GM12873 (cell line): ENCODE measurements at regions not wholly inside any gene's neighbourhood (a gene's known extent, or its start where the extent isn't known, plus 50 kb on each side); places are given as distances from the start of the nearest gene placed in this dataset.

Experiments used
- TF ChIP-seq, protein P1 (sequence below): IDR thresholded peaks from 2 replicates; pipeline ENCODE4 v1.5.1; 2012; ENCODE audit warnings: low read depth, mild to moderate bottlenecking, moderate library complexity, low read length, control low read depth; ENCODE audit not compliant: insufficient read depth; ENCODE audit errors: missing control alignments

DNA sequence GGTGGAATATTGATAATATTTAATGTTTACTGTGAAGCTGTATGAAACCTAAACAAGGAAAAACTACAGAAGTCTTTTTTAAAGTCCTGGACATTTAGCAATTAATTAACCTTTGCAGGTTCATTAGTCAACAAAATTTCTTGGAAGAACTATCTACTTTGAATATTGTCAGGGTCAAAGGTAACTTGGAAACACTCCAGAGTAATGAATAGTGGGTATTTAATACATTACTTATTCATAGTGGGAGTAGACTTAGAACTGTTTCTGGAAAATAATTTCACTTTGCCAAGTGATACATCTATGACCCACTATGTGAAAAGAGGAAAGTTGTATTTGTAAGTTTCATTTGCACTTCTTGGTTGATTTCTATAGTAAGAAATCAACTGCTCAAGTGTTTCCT is 319.1 kb downstream of the TFAP2B start:
- TF ChIP-seq, protein P1, sequence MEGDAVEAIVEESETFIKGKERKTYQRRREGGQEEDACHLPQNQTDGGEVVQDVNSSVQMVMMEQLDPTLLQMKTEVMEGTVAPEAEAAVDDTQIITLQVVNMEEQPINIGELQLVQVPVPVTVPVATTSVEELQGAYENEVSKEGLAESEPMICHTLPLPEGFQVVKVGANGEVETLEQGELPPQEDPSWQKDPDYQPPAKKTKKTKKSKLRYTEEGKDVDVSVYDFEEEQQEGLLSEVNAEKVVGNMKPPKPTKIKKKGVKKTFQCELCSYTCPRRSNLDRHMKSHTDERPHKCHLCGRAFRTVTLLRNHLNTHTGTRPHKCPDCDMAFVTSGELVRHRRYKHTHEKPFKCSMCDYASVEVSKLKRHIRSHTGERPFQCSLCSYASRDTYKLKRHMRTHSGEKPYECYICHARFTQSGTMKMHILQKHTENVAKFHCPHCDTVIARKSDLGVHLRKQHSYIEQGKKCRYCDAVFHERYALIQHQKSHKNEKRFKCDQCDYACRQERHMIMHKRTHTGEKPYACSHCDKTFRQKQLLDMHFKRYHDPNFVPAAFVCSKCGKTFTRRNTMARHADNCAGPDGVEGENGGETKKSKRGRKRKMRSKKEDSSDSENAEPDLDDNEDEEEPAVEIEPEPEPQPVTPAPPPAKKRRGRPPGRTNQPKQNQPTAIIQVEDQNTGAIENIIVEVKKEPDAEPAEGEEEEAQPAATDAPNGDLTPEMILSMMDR = no peak

DNA sequence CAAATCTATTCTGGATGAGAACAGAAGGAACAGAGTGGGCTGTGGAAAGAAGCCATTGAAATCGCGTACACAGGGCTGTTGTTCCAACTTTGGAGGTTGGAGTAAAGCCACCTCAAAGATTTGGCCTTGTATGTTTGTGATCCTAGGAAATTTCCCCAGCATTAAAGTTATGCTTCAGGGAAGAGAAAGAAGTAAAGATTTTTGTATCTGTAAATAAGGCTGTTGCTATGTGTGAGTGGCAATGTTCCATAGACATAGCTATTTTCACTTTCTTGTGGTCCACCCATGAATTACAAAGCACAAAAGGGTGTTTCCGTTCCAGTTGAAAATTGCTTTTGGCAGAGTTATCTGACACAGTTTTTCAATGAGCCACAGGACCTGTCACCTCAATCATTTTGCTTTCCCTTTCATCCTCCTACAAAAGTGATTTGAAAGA is 321.3 kb downstream of the TFAP2B start:
- TF ChIP-seq, protein P1 = no peak

DNA sequence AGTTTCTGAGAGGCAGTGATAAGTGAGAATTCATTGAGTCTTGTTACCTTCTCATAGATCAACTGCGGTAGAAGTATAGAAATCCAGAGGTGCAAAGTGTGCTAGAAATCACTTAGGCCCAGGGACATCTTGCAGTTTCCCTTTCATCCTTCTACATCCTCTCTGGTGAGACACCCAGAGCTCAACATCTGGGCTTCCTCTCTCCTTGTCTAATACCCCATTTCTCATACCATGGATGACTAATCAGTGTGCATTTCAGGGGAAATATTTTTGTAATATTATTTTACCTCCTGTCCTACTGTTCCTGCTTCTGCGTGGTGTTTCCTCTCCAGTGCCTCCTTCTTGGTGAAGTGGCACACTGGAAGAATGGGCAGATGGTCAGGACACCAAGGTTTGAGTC is 322.4 kb downstream of the TFAP2B start:
- TF ChIP-seq, protein P1 = no peak

DNA sequence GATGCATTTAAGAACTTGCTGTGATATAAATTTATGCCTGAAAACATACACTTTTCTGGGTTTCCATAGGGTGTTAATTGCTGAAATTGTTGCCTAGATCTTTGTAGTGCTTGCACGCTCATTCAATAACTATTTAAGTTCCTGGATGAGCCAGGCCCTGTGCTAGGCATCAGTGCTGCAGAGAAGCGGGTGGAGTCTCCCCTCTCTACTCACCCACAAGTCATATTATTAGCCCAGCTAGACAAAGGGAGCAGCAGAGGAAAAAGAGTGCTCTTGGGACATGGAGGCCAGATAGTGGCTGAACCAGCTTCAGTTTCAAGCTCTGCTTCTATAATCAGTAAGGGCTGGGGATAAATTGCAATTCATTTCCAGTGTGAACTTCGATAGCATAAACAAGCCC is 329.1 kb downstream of the TFAP2B start:
- TF ChIP-seq, protein P1 = no peak

DNA sequence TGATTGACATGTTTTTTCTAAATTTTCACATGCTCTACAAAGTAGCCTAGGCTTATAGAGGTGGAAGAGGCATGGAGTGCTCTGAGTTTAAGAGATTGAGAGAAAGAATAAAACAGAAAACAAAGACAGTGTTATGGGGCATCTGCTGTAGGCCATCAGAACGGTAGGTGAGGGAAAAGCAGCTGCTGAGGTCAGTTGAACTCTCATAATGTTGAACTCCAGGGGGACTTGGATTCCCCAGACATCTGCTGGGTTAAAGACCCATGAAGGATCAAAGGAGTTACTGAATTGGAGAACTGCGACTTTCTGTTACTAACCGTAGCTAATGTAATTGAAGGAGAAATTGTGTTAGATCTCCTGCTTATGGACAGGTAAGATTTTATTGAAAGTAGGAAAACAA is 333.9 kb downstream of the TFAP2B start:
- TF ChIP-seq, protein P1 = no peak

DNA sequence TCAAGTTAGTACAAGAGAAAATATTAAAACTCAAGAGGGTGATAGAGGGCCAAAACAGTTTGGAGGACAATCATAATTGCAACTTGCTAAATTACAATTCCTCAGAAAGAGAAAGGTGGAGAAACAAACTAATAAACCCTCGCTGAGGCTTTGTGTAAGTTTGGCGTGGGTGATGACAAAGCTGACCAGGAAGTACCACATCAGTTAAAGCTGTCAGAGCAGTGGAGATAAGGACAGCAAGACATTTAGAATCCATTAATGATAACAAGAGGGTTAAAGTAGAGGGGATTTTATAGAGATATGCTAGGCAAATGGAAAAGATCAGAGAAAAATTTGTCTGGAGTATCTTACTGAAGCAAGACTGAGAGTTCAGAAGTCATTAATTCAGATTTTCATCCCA is 334.4 kb downstream of the TFAP2B start:
- TF ChIP-seq, protein P1 = no peak

DNA sequence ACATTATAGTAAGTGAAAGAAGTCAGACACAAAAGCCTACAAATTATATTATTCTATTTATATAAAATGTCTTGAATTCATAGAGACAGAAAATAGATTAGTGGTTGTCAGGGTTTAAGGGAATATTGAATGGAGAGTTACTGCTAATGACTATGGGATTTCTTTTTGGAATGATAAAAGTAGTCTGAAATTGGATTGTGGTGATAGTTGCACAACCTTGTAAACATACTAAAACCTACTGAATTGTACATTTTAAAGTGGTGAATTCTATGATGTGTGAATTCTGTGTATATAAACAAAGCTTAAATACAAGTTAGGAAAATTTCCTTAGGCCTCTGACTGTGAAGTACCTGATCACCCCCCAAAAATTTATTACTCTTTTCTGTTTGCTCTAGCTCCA is 343.1 kb downstream of the TFAP2B start:
- TF ChIP-seq, protein P1 = no peak

DNA sequence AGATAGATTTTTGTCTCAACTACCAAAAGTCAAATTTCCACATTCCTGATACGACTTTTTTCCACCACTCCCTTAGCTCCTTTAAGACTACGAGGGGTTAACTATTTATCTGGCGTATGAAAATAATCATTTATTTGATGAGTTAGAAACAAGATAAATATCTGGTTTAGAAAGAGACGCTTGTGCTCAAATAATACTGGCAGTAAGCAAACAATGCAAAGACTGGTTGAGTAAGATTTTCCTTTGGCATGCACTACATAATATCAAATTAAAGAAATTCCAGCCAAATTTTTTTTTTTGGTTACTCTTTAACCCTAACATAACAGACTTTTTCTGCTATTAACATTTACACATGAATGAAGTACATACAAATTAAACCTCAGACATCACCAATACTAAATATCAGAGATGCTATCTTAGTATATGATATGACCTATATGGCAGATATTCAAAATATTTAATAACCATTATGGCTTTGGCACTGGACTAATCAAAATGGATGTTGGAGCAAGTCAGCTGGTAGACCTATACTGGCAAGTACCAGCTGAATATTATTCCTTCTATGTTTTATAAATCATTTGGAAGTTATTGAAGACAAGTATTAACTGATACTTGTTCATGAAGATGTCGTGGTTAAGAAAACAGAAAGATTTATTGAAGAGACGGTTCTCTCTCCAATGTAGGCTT is 345.3 kb downstream of the TFAP2B start:
- TF ChIP-seq, protein P1 = no peak
